ENCODE measurements at regions not wholly inside any gene's neighbourhood (a gene's known extent, or its start where the extent isn't known, plus 50 kb on each side); places are given as distances from the start of the nearest gene placed in this dataset.

DNA sequence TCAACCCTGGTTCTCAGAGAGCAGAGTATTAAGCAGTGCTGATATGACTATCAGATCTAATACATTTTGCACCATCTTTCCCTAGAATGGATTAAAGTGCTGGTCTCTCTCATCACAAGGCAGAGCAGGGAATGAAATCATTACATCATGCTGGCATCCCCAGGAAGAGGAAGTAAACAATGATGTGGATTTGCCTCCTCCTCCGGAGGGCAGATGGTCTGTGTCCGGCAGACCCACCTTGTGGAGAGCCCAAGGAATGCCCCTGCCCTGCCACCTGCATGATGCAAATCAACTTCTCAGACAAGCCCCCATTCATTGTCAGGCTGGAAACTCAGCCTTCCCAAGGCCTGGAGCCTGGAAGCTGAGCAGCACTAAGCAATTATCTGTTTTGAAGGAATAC is 1149.1 kb downstream of the VRK1 start:
- no peak overlapping the region for H4K8ac ChIP-seq (ENCODE audit: low read depth, low read length)
- no peak for DNase-seq (ENCODE audit: low spot score)
- WGBS, 2 donors (ENCODE audit: extremely low coverage in 2 of 2, insufficient read length in 2 of 2, insufficient replicate concordance in 1 of 2), result no CpG with 5 or more reads among the region's 2 CpGs

DNA sequence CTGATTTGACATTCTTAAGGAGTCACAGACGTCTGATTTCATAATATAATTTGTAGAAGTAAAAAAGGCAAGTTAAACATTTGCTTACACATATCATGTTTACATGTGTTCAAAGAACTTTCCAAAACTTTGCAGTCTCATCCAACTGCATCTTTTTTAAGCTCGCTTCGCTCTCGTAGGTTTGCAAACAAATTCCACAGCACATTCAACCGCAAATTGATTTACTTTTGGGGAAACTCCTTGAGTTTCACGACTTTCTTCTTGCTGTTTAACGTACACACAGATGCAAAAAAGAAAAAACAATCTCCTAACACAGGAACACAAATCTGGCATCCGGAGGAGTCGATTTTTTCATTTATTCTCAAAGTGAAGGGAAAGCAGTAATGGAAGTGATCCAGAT is 1149.5 kb downstream of the VRK1 start:
- Histone ChIP-seq H3K4me2 (ENCODE audit: insufficient read depth, low read length, poor library complexity, severe bottlenecking) (no peak overlapping the region), H3K27me3 (ENCODE audit: control insufficient read depth in 3 of 3, insufficient read depth in 3 of 3, low read depth in 1 of 3, low read length in 3 of 3) (no peaks in the 10 kb centered on the region), H4K91ac (ENCODE audit: low read depth, low read length, poor library complexity) (no peak overlapping the region), H3K4me1 (ENCODE audit: control insufficient read depth in 2 of 2, insufficient read depth in 1 of 2, low read depth in 1 of 2, low read length in 2 of 2) (peaks cover 0 to 2% of the 10 kb centered on the region in 2 donors), H3K9me3 (replicated peaks in 1 of 2; ENCODE audit: control insufficient read depth in 2 of 2, insufficient read depth in 1 of 2, low read depth in 1 of 2, low read length in 2 of 2) (no peaks in the 10 kb centered on the region), H4K8ac (ENCODE audit: low read depth, low read length) (no peak overlapping the region), H3K79me1 (ENCODE audit: low read depth, low read length) (no peaks in the 10 kb centered on the region), H3K36me3 (replicated peaks in 1 of 2; ENCODE audit: control insufficient read depth in 2 of 2, insufficient read depth in 2 of 2, low read length in 2 of 2) (no peaks in the 10 kb centered on the region), H3K27ac (replicated peaks; ENCODE audit: low read length) (no peak overlapping the region), H2AFZ (ENCODE audit: low read length) (no peak overlapping the region), H2BK15ac (ENCODE audit: low read length) (no peak overlapping the region), H3K9ac (ENCODE audit: low read depth, low read length, poor library complexity) (no peak overlapping the region), H2AK5ac (ENCODE audit: low read depth, low read length) (no peak overlapping the region), H3K4me3 (ENCODE audit: low read length in 2 of 2) (no peak overlapping the region), H2BK12ac (ENCODE audit: low read length) (no peak overlapping the region), H3K14ac (ENCODE audit: low read length) (no peak overlapping the region), H3K23ac (ENCODE audit: low read depth, low read length, poor library complexity) (no peak overlapping the region), H2BK5ac (ENCODE audit: low read length) (no peak overlapping the region), H3K4ac (ENCODE audit: low read length) (no peak overlapping the region), H3K18ac (ENCODE audit: low read length) (no peak overlapping the region), H2BK120ac (ENCODE audit: low read depth, low read length) (no peak overlapping the region)
- WGBS, 2 donors (ENCODE audit: extremely low coverage in 2 of 2, insufficient read length in 2 of 2, insufficient replicate concordance in 1 of 2), result no CpG with 5 or more reads among the region's 9 CpGs
- no peak for DNase-seq (ENCODE audit: low spot score)

More for the DNA sequence above, 1149.1 kb downstream of the VRK1 start:
- Histone ChIP-seq H2AK5ac (ENCODE audit: low read depth, low read length) (no peak overlapping the region), H3K9ac (ENCODE audit: low read depth, low read length, poor library complexity) (no peak overlapping the region), H3K36me3 (replicated peaks in 1 of 2; ENCODE audit: control insufficient read depth in 2 of 2, insufficient read depth in 2 of 2, low read length in 2 of 2) (no peaks in the 10 kb centered on the region), H2BK120ac (ENCODE audit: low read depth, low read length) (no peak overlapping the region), H2BK15ac (ENCODE audit: low read length) (no peak overlapping the region), H3K4me1 (ENCODE audit: control insufficient read depth in 2 of 2, insufficient read depth in 1 of 2, low read depth in 1 of 2, low read length in 2 of 2) (peaks cover 0 to 2% of the 10 kb centered on the region in 2 donors), H3K27ac (replicated peaks; ENCODE audit: low read length) (no peak overlapping the region), H3K4me3 (ENCODE audit: low read length in 2 of 2) (no peak overlapping the region), H3K79me1 (ENCODE audit: low read depth, low read length) (no peaks in the 10 kb centered on the region), H3K4ac (ENCODE audit: low read length) (no peak overlapping the region), H3K14ac (ENCODE audit: low read length) (no peak overlapping the region), H2BK12ac (ENCODE audit: low read length) (no peak overlapping the region), H3K23ac (ENCODE audit: low read depth, low read length, poor library complexity) (no peak overlapping the region), H3K27me3 (ENCODE audit: control insufficient read depth in 3 of 3, insufficient read depth in 3 of 3, low read depth in 1 of 3, low read length in 3 of 3) (no peaks in the 10 kb centered on the region), H3K9me3 (replicated peaks in 1 of 2; ENCODE audit: control insufficient read depth in 2 of 2, insufficient read depth in 1 of 2, low read depth in 1 of 2, low read length in 2 of 2) (no peaks in the 10 kb centered on the region), H2AFZ (ENCODE audit: low read length) (no peak overlapping the region), H3K4me2 (ENCODE audit: insufficient read depth, low read length, poor library complexity, severe bottlenecking) (no peak overlapping the region), H4K91ac (ENCODE audit: low read depth, low read length, poor library complexity) (no peak overlapping the region), H3K18ac (ENCODE audit: low read length) (no peak overlapping the region), H2BK5ac (ENCODE audit: low read length) (no peak overlapping the region)

DNA sequence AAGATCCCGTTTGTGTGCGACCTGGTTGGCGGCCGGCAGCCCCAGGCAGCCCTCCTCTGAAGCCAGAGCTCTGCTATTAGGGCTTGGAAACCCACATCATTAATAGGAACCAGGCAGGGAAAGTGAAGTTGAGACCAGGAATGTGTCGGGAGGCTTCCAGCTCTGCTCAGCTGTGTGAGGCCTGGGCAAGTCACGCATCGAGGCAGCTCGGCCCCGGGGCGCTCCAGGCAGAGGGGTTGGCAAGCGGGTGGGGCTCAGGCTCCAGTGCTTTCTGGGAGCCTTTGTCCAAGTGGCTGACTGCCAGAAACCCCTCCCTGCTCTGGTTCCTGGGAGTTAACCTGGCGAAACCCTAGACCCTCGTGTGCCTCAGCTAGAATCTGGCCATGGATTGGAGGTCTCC is 1151.7 kb downstream of the VRK1 start:
- no peaks in the 10 kb centered on the region for H3K9me3 ChIP-seq (replicated peaks in 1 of 2; ENCODE audit: control insufficient read depth in 2 of 2, insufficient read depth in 1 of 2, low read depth in 1 of 2, low read length in 2 of 2)
- no peak overlapping the region for H2AFZ ChIP-seq (ENCODE audit: low read length)
- no peaks in the 10 kb centered on the region for H3K36me3 ChIP-seq (replicated peaks in 1 of 2; ENCODE audit: control insufficient read depth in 2 of 2, insufficient read depth in 2 of 2, low read length in 2 of 2)
- peak overlapping the region; percentile 43 for H2AK5ac ChIP-seq (ENCODE audit: low read depth, low read length)
- no peak overlapping the region for H2BK12ac ChIP-seq (ENCODE audit: low read length)
- H2BK5ac ChIP-seq (ENCODE audit: low read length), result no peak overlapping the region
- no peaks in the 10 kb centered on the region for H3K79me1 ChIP-seq (ENCODE audit: low read depth, low read length)
- H3K4me2 ChIP-seq (ENCODE audit: insufficient read depth, low read length, poor library complexity, severe bottlenecking), result no peak overlapping the region
- no peak overlapping the region for H2BK120ac ChIP-seq (ENCODE audit: low read depth, low read length)
- no peak overlapping the region for H3K14ac ChIP-seq (ENCODE audit: low read length)
- peaks cover 0 to 2% of the 10 kb centered on the region in 2 donors for H3K4me1 ChIP-seq (ENCODE audit: control insufficient read depth in 2 of 2, insufficient read depth in 1 of 2, low read depth in 1 of 2, low read length in 2 of 2)
- no peak overlapping the region for H3K9ac ChIP-seq (ENCODE audit: low read depth, low read length, poor library complexity)
- no peak overlapping the region for H3K23ac ChIP-seq (ENCODE audit: low read depth, low read length, poor library complexity)
- H3K4me3 ChIP-seq (ENCODE audit: low read length in 2 of 2), result no peak overlapping the region
- no peak overlapping the region for H2BK15ac ChIP-seq (ENCODE audit: low read length)
- H3K4ac ChIP-seq (ENCODE audit: low read length), result no peak overlapping the region
- H3K18ac ChIP-seq (ENCODE audit: low read length), result peak overlapping the region; percentile 41
- H4K8ac ChIP-seq (ENCODE audit: low read depth, low read length), result no peak overlapping the region
- no peak overlapping the region for H4K91ac ChIP-seq (ENCODE audit: low read depth, low read length, poor library complexity)
- no peak overlapping the region for H3K27ac ChIP-seq (replicated peaks; ENCODE audit: low read length)
- no peak for DNase-seq (ENCODE audit: low spot score)
- H3K27me3 ChIP-seq (ENCODE audit: control insufficient read depth in 3 of 3, insufficient read depth in 3 of 3, low read depth in 1 of 3, low read length in 3 of 3), result no peaks in the 10 kb centered on the region
- WGBS, 2 donors (ENCODE audit: extremely low coverage in 2 of 2, insufficient read length in 2 of 2, insufficient replicate concordance in 1 of 2), result no CpG with 5 or more reads among the region's 13 CpGs

DNA sequence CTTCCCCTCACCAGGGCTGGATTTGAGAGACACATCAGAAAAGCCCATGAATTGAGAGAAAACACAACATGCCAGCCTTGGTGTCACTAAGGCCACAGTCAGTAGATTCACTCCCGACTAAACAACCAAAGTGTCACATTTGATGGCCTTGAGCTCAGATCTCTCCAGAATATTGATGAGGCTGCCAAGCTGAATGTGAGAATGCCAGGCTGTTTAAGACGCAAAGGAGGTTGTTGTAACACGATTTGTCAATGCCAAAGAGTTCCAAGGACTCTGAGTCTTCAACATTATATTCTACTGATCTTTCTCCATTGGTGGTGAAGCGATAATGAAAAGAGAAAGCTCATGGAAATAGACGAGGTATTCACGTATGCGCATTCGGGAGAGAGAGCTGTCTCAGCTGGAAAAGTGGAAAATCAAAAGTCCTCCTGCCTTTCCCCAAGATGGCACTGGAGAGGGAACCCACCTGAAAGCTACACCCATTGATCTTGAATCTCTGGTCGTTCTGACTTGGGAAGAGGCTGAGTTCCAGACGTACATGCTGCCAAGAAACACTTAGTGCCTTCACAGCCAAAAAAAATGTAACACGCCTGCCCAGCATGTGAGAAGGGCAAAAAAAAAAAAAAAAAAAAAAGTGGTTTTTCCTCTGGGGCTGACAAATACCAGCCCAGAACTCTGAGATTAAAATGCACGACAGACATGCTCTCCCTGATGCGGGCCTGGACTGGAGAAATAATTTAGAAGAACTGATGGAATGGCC is 1159.6 kb downstream of the VRK1 start:
- no peak overlapping the region for H2BK5ac ChIP-seq (ENCODE audit: low read length)
- H3K9ac ChIP-seq (ENCODE audit: low read depth, low read length, poor library complexity), result no peak overlapping the region
- no peak overlapping the region for H4K8ac ChIP-seq (ENCODE audit: low read depth, low read length)
- no peak overlapping the region for H2AK5ac ChIP-seq (ENCODE audit: low read depth, low read length)
- no peak overlapping the region for H3K18ac ChIP-seq (ENCODE audit: low read length)
- no CpG with 5 or more reads among the region's 13 CpGs for WGBS, 2 donors (ENCODE audit: extremely low coverage in 2 of 2, insufficient read length in 2 of 2, insufficient replicate concordance in 1 of 2)
- H3K23ac ChIP-seq (ENCODE audit: low read depth, low read length, poor library complexity), result no peak overlapping the region
- no peak for DNase-seq (ENCODE audit: low spot score)
- no peaks in the 10 kb centered on the region for H3K36me3 ChIP-seq (replicated peaks in 1 of 2; ENCODE audit: control insufficient read depth in 2 of 2, insufficient read depth in 2 of 2, low read length in 2 of 2)
- no peaks in the 10 kb centered on the region for H3K4me1 ChIP-seq (ENCODE audit: control insufficient read depth in 2 of 2, insufficient read depth in 1 of 2, low read depth in 1 of 2, low read length in 2 of 2)
- H4K91ac ChIP-seq (ENCODE audit: low read depth, low read length, poor library complexity), result no peak overlapping the region
- H2BK12ac ChIP-seq (ENCODE audit: low read length), result no peak overlapping the region
- H2BK15ac ChIP-seq (ENCODE audit: low read length), result no peak overlapping the region
- H3K4me2 ChIP-seq (ENCODE audit: insufficient read depth, low read length, poor library complexity, severe bottlenecking), result no peak overlapping the region
- no peak overlapping the region for H2AFZ ChIP-seq (ENCODE audit: low read length)
- no peaks in the 10 kb centered on the region for H3K27me3 ChIP-seq (ENCODE audit: control insufficient read depth in 3 of 3, insufficient read depth in 3 of 3, low read depth in 1 of 3, low read length in 3 of 3)
- no peak overlapping the region for H3K4ac ChIP-seq (ENCODE audit: low read length)
- H3K27ac ChIP-seq (replicated peaks; ENCODE audit: low read length), result no peak overlapping the region
- H3K9me3 ChIP-seq (replicated peaks in 1 of 2; ENCODE audit: control insufficient read depth in 2 of 2, insufficient read depth in 1 of 2, low read depth in 1 of 2, low read length in 2 of 2), result no peaks in the 10 kb centered on the region
- H3K4me3 ChIP-seq (ENCODE audit: low read length in 2 of 2), result no peak overlapping the region
- no peak overlapping the region for H3K14ac ChIP-seq (ENCODE audit: low read length)
- H3K79me1 ChIP-seq (ENCODE audit: low read depth, low read length), result no peaks in the 10 kb centered on the region
- H2BK120ac ChIP-seq (ENCODE audit: low read depth, low read length), result no peak overlapping the region
